Activated CD8-positive, alpha-beta T cell treated with anti-CD3 and anti-CD28 coated beads for 36 hours (primary cell): ENCODE measurements at regions not wholly inside any gene's neighbourhood (a gene's known extent, or its start where the extent isn't known, plus 50 kb on each side); places are given as distances from the start of the nearest gene placed in this dataset.

Source experiments
- ATAC-seq: fragments of 200-7000 bp; cut with Tn5 transposase; one replicate; pipeline ENCODE4 v1.10.0; 2021; ENCODE audit warnings: mild to moderate bottlenecking, moderate library complexity
- CTCF ChIA-PET: fragments of 350-600 bp; sonication (Branson Sonifier 250); formaldehyde crosslinking; loops from one replicate; lab custom pipeline; 2021; ENCODE audit warnings: antibody characterized with exemption; lab: Charles Lee
- POLR2A ChIA-PET: fragments of 350-600 bp; sonication (Branson Sonifier 250); formaldehyde crosslinking; loops from one replicate; lab custom pipeline; 2021; ENCODE audit warnings: antibody characterized with exemption; lab: Charles Lee
- DNase-seq: peaks from one replicate; pipeline ENCODE4 v3.0.0-alpha.2; 2020
- H3K27ac Mint-ChIP-seq: one replicate; pipeline ENCODE4 v1.8.0; 2021; ENCODE audit warnings: mild to moderate bottlenecking, mixed read lengths
- H3K27me3 Mint-ChIP-seq: one replicate; pipeline ENCODE4 v1.8.0; 2021; ENCODE audit warnings: mixed read lengths
- H3K36me3 Mint-ChIP-seq: one replicate; pipeline ENCODE4 v1.8.0; 2021; ENCODE audit warnings: low read depth, mixed read lengths
- H3K4me1 Mint-ChIP-seq: one replicate; pipeline ENCODE4 v1.8.0; 2021; ENCODE audit warnings: low read depth, mixed read lengths
- H3K4me3 Mint-ChIP-seq: one replicate; pipeline ENCODE4 v1.8.0; 2021; ENCODE audit warnings: mild to moderate bottlenecking, moderate library complexity, mixed read lengths
- H3K9me3 Mint-ChIP-seq: one replicate; pipeline ENCODE4 v1.8.0; 2021; ENCODE audit warnings: mixed read lengths
- CTCF ChIP-seq: fragments of 200-600 bp; IDR thresholded peaks from one replicate; pipeline ENCODE4 v1.8.0; 2022; ENCODE audit warnings: antibody characterized with exemption, mild to moderate bottlenecking
- intact Hi-C: fragments of 100-400 bp; cut with micrococcal nuclease; formaldehyde crosslinking; loops from one replicate; pipeline ENCODE4 v1.10.0; 2022

- Mint-ChIP-seq H3K27me3 (no peaks in the 10 kb centered on the region), H3K36me3 (no peaks in the 10 kb centered on the region), H3K27ac (no peak overlapping the region), H3K4me1 (no peaks in the 10 kb centered on the region), H3K4me3 (no peak overlapping the region), H3K9me3 (no peaks in the 10 kb centered on the region)
- DNase-seq (no peak), ATAC-seq (no peak)
- TF ChIP-seq CTCF, result no peak
- ChIA-PET POLR2A (no interaction called here), CTCF (no interaction called here)
- intact Hi-C loops, result no loop called here
These were observed 75.1 kb downstream of the LINGO1 start for GRCh38 chr15:77557564-77557963.

DNA sequence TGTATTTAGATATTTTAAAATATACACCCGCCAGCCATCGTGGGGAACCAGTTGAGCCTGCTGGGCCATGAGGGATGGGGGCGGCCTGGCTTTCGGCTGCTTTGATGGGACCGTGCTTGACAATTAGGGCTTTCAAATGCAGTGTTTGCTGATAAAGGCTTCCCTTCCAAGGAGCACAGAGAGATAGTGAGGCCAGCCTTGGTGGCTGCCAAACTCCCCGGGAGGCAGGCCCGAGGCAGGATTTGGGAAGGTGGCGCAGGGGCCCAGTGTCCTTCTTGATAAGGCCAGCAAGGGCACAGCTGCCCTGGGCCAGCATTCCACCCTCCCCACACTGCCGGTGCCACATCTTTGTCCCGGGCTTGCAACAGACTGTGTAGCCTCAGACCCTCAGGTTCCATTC is 75.6 kb downstream of the LINGO1 start:
- ChIA-PET CTCF (no interaction called here), POLR2A (no interaction called here)
- no peak for TF ChIP-seq CTCF
- no peak overlapping the region for H3K27ac Mint-ChIP-seq
- no peak for ATAC-seq
- intact Hi-C loops, result no loop called here
- H3K4me1 Mint-ChIP-seq, result no peaks in the 10 kb centered on the region
- DNase-seq, result no peak
- H3K27me3 Mint-ChIP-seq, result no peaks in the 10 kb centered on the region
- H3K36me3 Mint-ChIP-seq, result no peaks in the 10 kb centered on the region
- no peaks in the 10 kb centered on the region for H3K9me3 Mint-ChIP-seq
- H3K4me3 Mint-ChIP-seq, result no peak overlapping the region

- H3K4me1 Mint-ChIP-seq, result no peaks in the 10 kb centered on the region
- ATAC-seq, result no peak
- H3K9me3 Mint-ChIP-seq, result no peaks in the 10 kb centered on the region
- CTCF ChIA-PET, result no interaction called here
- POLR2A ChIA-PET, result interaction anchor here (1.0 kb wide), 1 partner anchor 14 kb away, joined by 4 read pairs; no protein-coding TSS in a partner anchor
- TF ChIP-seq CTCF, result no peak
- H3K27ac Mint-ChIP-seq, result no peak overlapping the region
- intact Hi-C loops, result no loop called here
- DNase-seq, result no peak
- no peaks in the 10 kb centered on the region for H3K36me3 Mint-ChIP-seq
- no peaks in the 10 kb centered on the region for H3K27me3 Mint-ChIP-seq
- H3K4me3 Mint-ChIP-seq, result no peak overlapping the region
These were observed 76.1 kb downstream of the LINGO1 start for GRCh38 chr15:77556622-77557021.

- TF ChIP-seq CTCF, result no peak
- Mint-ChIP-seq H3K9me3 (no peaks in the 10 kb centered on the region), H3K4me1 (no peaks in the 10 kb centered on the region), H3K27ac (no peak overlapping the region), H3K4me3 (no peak overlapping the region), H3K36me3 (no peaks in the 10 kb centered on the region), H3K27me3 (no peaks in the 10 kb centered on the region)
- ATAC-seq (no peak), DNase-seq (no peak)
- CTCF ChIA-PET, result interaction anchor here (0.7 kb wide), 1 partner anchor 12 kb away, joined by 3 read pairs; no protein-coding TSS in a partner anchor
- POLR2A ChIA-PET, result no interaction called here
- intact Hi-C loops, result no loop called here
These were observed 77.5 kb downstream of the LINGO1 start for GRCh38 chr15:77555232-77555631.

DNA sequence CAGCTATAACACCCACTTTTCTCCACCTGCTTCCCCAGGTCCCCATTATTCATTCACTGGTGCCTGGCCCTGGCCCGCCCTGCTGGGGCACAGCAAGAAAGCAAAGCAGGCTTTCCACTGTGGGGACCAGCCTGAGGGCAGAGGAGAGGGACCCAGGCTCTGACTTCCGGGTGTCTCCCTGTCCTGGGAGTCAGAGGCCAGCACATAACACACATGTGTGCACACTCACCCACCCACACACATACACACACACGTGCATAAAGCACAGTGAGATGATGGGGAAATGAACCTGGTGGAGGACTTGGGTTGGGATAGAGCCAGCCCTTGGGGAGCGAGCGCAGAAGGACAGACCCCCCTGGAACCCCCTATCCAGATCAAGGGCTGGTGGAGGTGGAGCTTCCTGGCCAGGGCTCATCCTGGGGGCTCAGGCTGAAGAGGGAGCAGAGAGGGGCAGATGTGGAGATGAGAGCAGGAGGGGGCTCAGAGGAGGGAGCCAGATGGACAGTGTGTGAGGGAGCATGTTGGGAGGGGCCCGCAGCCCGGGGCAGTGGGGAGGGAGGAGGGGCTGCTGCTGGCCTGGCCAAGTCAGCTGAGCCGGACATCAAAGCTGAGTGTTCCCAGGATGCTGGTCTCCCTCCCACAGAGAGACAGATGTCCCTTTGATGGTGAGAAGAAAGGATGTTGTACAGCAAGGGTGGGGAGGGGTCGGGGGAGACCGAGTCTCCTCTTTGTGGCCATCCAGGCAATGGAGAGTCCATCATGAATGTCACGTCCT is 78.2 kb downstream of the LINGO1 start:
- Mint-ChIP-seq H3K4me3 (no peak overlapping the region), H3K4me1 (no peaks in the 10 kb centered on the region), H3K27me3 (no peaks in the 10 kb centered on the region), H3K36me3 (no peaks in the 10 kb centered on the region), H3K9me3 (no peaks in the 10 kb centered on the region), H3K27ac (no peak overlapping the region)
- intact Hi-C loops, result no loop called here
- ChIA-PET POLR2A (no interaction called here), CTCF (interaction anchor here (0.7 kb wide), 1 partner anchor 11 kb away, joined by 3 read pairs; no protein-coding TSS in a partner anchor)
- ATAC-seq (no peak), DNase-seq (no peak)
- no peak for TF ChIP-seq CTCF
